Stomach smooth muscle (tissue), 2 donors: ENCODE measurements at regions not wholly inside any gene's neighbourhood (a gene's known extent, or its start where the extent isn't known, plus 50 kb on each side); places are given as distances from the start of the nearest gene placed in this dataset.

Source experiments
- H3K27ac ChIP-seq: one replicate; pipeline ENCODE4 v1.7.0; 2013; ENCODE audit warnings: mild to moderate bottlenecking, low read length, inconsistent platforms
- H3K27me3 ChIP-seq, 2 donors: one replicate each; pipeline ENCODE4 v1.7.0; 2013; ENCODE audit warnings: low read length in 2 of 2; ENCODE audit not compliant: insufficient read depth in 2 of 2, control insufficient read depth in 1 of 2
- H3K36me3 ChIP-seq, 2 donors: one replicate each; pipeline ENCODE4 v1.7.0; 2013; ENCODE audit warnings: low read length in 2 of 2; ENCODE audit not compliant: control insufficient read depth in 2 of 2, insufficient read depth in 2 of 2
- H3K4me1 ChIP-seq: one replicate; pipeline ENCODE4 v1.7.0; 2013; ENCODE audit warnings: low read length; ENCODE audit not compliant: control insufficient read depth, insufficient read depth
- H3K4me3 ChIP-seq, 2 donors: one replicate each; pipeline ENCODE4 v1.7.0; 2013; ENCODE audit warnings: low read length in 2 of 2
- H3K9ac ChIP-seq, 2 donors: one replicate each; pipeline ENCODE4 v1.7.0; 2013; ENCODE audit warnings: low read length in 2 of 2, mild to moderate bottlenecking in 1 of 2
- H3K9me3 ChIP-seq, 2 donors: one replicate each; pipeline ENCODE4 v1.7.0; 2013; ENCODE audit warnings: low read length in 2 of 2; ENCODE audit not compliant: control insufficient read depth in 2 of 2
- donor health status: healthy.
- donor health status: Pancreatic carcinoma.

DNA sequence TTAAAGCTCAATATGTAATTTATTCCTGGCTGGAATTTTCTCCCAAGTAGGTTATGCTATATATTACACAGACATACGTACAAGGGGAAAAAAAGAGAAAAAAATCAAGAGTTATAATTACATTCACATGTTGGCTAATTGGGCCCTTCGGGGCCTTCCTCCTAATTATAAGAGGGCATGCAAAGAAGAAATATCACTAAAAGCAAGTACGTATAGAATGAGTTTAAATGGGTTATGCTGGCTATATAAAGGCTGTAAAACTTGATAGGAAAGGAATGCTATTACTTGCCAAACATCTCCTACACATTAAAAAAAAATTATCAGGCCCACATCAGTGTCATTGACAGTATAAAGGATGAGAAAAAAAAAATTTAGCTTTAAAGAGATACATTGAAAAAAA lies 1396.1 kb upstream of the ADGRL4 start:
- no peaks in the 10 kb centered on the region for H3K27me3 ChIP-seq
- H3K4me1 ChIP-seq: no peaks in the 10 kb centered on the region
- H3K27ac ChIP-seq: no peak overlapping the region
- no peaks in the 10 kb centered on the region for H3K36me3 ChIP-seq
- no peak overlapping the region for H3K9ac ChIP-seq
- no peak overlapping the region for H3K4me3 ChIP-seq
- H3K9me3 ChIP-seq: no peaks in the 10 kb centered on the region

DNA sequence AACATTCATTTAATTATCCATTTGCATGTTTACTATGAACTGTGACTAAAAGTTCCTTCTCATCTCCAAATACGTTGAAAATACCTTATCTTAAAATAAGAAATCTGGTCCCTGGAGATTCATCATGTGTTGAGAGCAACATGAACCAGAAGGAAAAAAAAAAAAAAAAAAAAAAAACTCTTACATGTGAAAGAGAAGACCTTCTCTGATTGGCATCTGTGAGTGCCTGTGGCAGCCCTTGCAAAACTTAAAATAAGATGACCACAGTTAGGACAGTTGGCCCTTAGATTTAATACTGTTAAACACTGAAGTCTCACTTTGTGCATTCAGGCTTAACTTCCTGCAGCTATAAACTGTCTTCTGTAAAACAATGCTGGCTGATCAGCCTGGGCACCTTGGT lies 1395.2 kb upstream of the ADGRL4 start:
- Histone ChIP-seq H3K27ac (no peak overlapping the region), H3K9me3 (no peaks in the 10 kb centered on the region), H3K4me1 (no peaks in the 10 kb centered on the region)

DNA sequence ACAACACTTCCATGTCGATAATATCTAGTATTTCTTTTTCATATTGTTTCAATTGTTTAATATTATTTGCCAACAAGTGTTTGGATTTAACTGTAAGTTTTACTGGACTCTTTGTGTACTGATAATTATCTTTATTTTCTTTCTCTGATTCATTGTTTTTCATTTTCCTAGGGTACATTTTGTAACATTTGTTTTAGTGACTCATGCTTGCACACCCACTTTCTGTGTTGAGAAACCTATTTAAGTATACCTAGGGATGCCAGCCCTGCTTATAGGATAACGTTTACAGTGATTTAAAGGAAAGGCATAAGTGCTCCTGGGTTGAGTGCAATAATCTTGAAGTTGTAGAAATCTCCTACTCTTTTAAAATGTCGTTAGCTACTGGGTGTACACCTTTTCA lies 1386.0 kb upstream of the ADGRL4 start:
- no peaks in the 10 kb centered on the region for H3K36me3 ChIP-seq
- H3K27me3 ChIP-seq: no peaks in the 10 kb centered on the region
- H3K27ac ChIP-seq: no peak overlapping the region

More for the DNA sequence above, 1395.2 kb upstream of the ADGRL4 start:
- H3K4me3 ChIP-seq: no peak overlapping the region
- no peaks in the 10 kb centered on the region for H3K27me3 ChIP-seq
- no peaks in the 10 kb centered on the region for H3K36me3 ChIP-seq
- no peak overlapping the region for H3K9ac ChIP-seq

DNA sequence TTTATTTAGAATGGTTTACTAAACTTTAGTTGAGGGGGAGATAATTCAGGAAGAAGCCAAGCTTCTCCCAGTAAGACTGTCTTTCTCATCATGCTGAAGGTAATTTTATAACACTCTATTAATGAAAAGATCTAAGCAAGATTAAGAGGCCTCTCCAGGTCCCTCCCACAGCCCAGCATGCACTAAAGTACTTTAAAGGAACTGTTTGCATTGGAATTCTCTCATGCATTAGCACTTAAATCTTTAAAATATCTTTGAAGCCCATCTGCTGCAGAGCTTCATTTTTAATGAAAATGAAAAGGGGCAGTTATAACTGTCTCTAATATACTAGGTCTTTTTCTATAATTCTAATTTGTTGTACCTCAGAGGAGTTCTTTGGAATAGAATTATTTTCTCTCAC lies 1379.1 kb upstream of the ADGRL4 start:
- Histone ChIP-seq H3K36me3 (no peaks in the 10 kb centered on the region), H3K27me3 (no peaks in the 10 kb centered on the region), H3K4me1 (no peaks in the 10 kb centered on the region), H3K9ac (no peak overlapping the region), H3K9me3 (peaks cover 0 to 2% of the 10 kb centered on the region in 2 donors), H3K4me3 (no peak overlapping the region), H3K27ac (no peak overlapping the region)

More for the DNA sequence above, 1386.0 kb upstream of the ADGRL4 start:
- H3K4me3 ChIP-seq: no peak overlapping the region
- H3K9me3 ChIP-seq: peaks cover 0 to 2% of the 10 kb centered on the region in 2 donors
- H3K4me1 ChIP-seq: no peaks in the 10 kb centered on the region
- H3K9ac ChIP-seq: no peak overlapping the region

DNA sequence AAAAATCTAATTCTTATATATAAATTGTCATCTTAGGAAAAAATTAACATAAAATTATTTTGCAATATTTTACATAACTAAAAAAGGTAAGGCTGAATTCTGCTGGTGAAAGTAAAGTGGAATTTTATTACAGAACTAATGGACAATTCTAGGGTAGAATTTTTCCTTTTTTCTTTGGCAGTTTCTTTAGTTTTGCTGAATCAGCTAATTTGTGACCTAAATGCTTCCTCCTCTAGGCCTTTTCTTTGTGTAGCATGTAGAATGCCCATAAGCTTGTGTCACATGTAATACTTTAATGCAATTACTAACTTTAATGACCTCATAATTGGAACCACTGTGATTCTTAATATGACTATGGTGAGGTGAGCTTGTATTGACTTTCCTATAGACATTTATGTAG lies 1378.4 kb upstream of the ADGRL4 start:
- no peaks in the 10 kb centered on the region for H3K4me1 ChIP-seq
- H3K4me3 ChIP-seq: no peak overlapping the region
- no peak overlapping the region for H3K27ac ChIP-seq
- H3K9ac ChIP-seq: no peak overlapping the region
- no peaks in the 10 kb centered on the region for H3K36me3 ChIP-seq
- H3K27me3 ChIP-seq: no peaks in the 10 kb centered on the region
- H3K9me3 ChIP-seq: peaks cover 0 to 2% of the 10 kb centered on the region in 2 donors

DNA sequence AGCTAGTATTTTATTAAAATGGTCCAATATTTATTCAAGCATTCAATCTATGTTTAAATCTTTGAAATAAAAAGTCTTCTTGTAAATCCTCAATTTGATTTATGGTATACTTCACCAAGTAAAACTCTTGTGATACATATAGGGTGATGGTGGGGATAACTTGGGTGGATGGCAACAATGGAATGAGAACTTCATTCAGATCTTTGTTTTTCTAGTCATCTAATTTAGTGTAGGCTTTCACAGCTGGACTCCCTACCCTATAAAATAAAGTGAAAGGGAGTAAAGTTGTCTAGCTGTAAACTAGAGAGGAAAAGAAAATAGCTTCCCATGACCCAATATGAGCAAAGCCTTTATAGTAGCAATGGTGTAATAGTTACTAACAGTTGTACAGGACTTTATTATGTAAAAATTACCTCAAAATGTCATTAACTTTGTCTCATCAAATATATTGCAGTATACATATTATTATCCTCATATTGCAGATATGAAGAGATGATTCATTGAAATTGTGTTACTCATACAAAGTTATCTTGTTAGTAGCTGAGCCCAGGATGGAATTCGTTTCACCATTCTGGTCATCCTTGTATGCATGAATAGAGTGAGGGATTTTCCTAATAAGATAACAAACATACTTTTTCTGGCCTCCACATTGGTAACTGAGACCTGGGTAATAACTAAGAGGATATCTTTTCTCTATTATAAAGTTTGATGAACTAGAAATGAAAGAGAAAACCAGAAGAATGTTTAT lies 1377.7 kb upstream of the ADGRL4 start:
- Histone ChIP-seq H3K4me1 (no peaks in the 10 kb centered on the region), H3K27me3 (no peaks in the 10 kb centered on the region), H3K9me3 (peaks cover 0 to 2% of the 10 kb centered on the region in 2 donors), H3K36me3 (no peaks in the 10 kb centered on the region), H3K27ac (no peak overlapping the region), H3K9ac (no peak overlapping the region), H3K4me3 (no peak overlapping the region)

DNA sequence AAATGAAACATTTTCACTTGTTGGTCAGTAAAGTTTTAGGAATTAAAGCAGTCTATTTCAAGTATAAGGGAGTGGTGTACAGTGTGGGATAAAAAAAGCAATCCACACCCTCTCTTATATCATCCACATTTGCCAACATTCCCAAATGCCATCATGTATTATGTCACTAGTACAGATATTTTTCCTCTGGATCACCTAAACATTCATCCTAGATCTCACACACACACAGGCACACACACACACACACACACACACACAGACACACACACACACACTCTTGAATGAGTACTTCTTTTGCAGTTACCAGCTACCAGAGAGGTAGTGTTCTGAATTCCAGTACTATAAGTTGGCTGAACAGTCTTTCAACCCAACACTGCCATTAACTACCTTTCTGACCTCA lies 1369.1 kb upstream of the ADGRL4 start:
- Histone ChIP-seq H3K4me3 (no peak overlapping the region), H3K27me3 (no peaks in the 10 kb centered on the region), H3K4me1 (no peaks in the 10 kb centered on the region), H3K36me3 (no peaks in the 10 kb centered on the region), H3K9ac (no peak overlapping the region), H3K27ac (no peak overlapping the region), H3K9me3 (no peaks in the 10 kb centered on the region)

DNA sequence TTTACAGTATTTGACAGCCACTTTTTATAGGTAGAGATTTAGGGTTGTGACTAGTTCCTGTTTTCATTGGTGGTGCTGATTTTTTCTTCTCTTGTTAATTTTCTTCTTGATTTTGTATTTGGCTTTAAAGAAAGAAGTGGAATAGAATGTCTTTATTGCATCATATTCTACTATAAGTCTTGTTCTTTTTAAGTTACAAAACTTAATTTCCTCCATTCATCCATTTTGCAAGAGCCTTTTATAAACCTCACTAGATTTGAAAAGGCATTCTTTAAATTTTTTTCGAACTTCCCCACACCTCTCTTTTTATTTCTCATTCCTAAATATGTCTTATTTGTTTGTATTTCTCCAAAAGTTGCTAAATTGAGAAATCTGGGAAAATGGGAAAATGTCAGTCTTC lies 1368.6 kb upstream of the ADGRL4 start:
- no peak overlapping the region for H3K27ac ChIP-seq

DNA sequence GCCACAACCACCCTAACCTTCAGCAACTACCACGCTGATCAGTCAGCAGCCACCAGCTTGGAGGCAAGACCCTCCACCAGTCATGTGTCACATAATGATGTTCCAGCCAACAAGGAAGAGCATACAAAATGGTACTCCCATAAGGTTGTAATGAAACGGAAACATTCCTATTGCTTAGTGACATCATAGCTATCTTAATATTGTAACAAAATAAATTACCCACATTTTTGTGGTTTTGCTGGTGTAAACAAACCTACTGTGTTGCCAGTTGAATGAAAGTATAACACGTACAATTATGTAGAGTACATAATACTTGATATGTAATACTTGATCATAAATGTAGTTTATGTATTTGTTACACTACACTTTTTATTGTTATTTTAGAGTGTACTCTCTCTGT lies 1363.2 kb upstream of the ADGRL4 start:
- Histone ChIP-seq H3K36me3 (no peaks in the 10 kb centered on the region), H3K9me3 (no peaks in the 10 kb centered on the region), H3K4me3 (no peak overlapping the region), H3K9ac (no peak overlapping the region), H3K27ac (no peak overlapping the region), H3K4me1 (no peaks in the 10 kb centered on the region), H3K27me3 (no peaks in the 10 kb centered on the region)

More for the DNA sequence above, 1368.6 kb upstream of the ADGRL4 start:
- no peaks in the 10 kb centered on the region for H3K9me3 ChIP-seq
- no peaks in the 10 kb centered on the region for H3K36me3 ChIP-seq
- H3K27me3 ChIP-seq: no peaks in the 10 kb centered on the region
- no peak overlapping the region for H3K4me3 ChIP-seq
- H3K4me1 ChIP-seq: no peaks in the 10 kb centered on the region
- no peak overlapping the region for H3K9ac ChIP-seq

DNA sequence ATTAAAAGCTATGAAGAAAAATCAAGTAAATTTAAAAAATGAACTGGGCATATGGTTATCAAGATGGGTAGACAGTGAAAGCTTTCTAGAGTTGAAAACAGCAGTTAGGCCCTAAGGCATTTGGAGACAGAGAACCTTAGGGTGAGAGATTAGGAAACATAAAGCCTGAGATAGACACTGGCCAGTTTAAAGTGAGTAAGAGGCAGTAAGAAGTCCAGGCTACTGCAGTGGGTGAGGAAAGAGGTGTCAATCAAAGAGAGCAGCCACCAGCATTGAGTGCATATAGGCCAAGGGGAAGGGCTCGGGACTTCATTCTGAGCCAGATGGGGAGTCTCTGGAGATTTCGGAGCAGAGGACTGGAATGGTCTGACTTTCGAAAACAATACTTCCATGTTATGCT lies 1360.5 kb upstream of the ADGRL4 start:
- Histone ChIP-seq H3K27ac (no peak overlapping the region), H3K9me3 (no peaks in the 10 kb centered on the region), H3K4me1 (no peaks in the 10 kb centered on the region), H3K27me3 (no peaks in the 10 kb centered on the region), H3K4me3 (no peak overlapping the region), H3K36me3 (no peaks in the 10 kb centered on the region), H3K9ac (no peak overlapping the region)

DNA sequence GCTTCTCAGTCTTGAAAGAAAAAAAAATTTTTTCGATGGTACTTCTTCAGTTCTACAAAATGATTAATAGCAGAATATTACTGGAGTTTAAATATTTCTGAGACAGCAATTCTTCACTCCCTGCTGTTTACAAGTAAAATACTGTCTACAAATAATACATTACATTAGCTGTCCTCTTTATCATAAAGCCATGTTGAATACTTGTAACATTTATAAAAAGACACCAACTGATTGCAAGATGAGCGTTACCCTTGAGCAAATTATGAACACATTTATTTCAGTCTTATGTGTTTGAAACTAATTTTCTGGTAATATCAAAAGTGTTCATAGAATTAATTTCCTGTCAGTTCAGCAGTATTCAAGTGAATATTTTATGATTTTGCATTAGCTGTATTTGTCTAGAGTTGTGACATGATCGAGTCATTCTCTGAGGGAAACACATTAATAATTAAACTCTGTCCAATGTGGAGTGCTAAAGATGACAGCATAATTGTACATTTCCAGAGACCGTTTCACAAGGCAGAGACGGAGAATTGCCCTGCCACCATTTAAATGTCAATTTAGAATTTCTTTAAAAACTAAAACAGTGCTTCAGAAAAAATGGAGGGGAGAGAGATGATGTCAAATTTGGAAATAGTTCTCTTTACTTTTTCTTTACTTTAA lies 1359.0 kb upstream of the ADGRL4 start:
- no peaks in the 10 kb centered on the region for H3K36me3 ChIP-seq

More for the DNA sequence above, 1359.0 kb upstream of the ADGRL4 start:
- no peak overlapping the region for H3K9ac ChIP-seq
- H3K4me3 ChIP-seq: no peak overlapping the region
- H3K27me3 ChIP-seq: no peaks in the 10 kb centered on the region
- no peak overlapping the region for H3K27ac ChIP-seq
- H3K9me3 ChIP-seq: no peaks in the 10 kb centered on the region
- no peaks in the 10 kb centered on the region for H3K4me1 ChIP-seq
